BLaER1 treated with 17β-estradiol and CSF1 and Interleukin-3, amounts not matched to agents 10 nM and 100 nM (cell line): ENCODE measurements at regions not wholly inside any gene's neighbourhood (a gene's known extent, or its start where the extent isn't known, plus 50 kb on each side); places are given as distances from the start of the nearest gene placed in this dataset.
A peak's percentile ranks its signal among the peaks of the same experiment; 100 is the strongest.

Experiments used
- H3K27ac ChIP-seq, 11 experiments: shearing (Covaris generic); formaldehyde crosslinking; 2 replicates each; pipeline ENCODE4 v1.8.1; 2022
- H3K27me3 ChIP-seq, 11 experiments: shearing (Covaris generic); formaldehyde crosslinking; 2 replicates each; pipeline ENCODE4 v1.8.1; 2022
- H3K36me3 ChIP-seq, 11 experiments: shearing (Covaris generic); formaldehyde crosslinking; 2 replicates each; pipeline ENCODE4 v1.8.1; 2022
- H3K4me1 ChIP-seq, 10 experiments: shearing (Covaris generic); formaldehyde crosslinking; 2 replicates each; pipeline ENCODE4 v1.8.1; 2022
- H3K4me2 ChIP-seq, 11 experiments: shearing (Covaris generic); formaldehyde crosslinking; 2 replicates each; pipeline ENCODE4 v1.8.1; 2022
- H3K4me3 ChIP-seq, 10 experiments: shearing (Covaris generic); formaldehyde crosslinking; 2 replicates each; pipeline ENCODE4 v1.8.1; 2022
- H3K9ac ChIP-seq, 11 experiments: shearing (Covaris generic); formaldehyde crosslinking; 2 replicates each; pipeline ENCODE4 v1.8.1; 2022
- H3K9me3 ChIP-seq, 11 experiments: shearing (Covaris generic); formaldehyde crosslinking; replicated peaks in 1 of 11; 2 replicates each; pipeline ENCODE4 v1.8.1; 2022
- H4K20me1 ChIP-seq, 11 experiments: shearing (Covaris generic); formaldehyde crosslinking; 2 replicates each; pipeline ENCODE4 v1.8.1; 2022
- Cebpa-rat ChIP-seq, 11 experiments: shearing (Covaris generic); IDR thresholded peaks; 2 replicates each; pipeline ENCODE4 v1.8.1; 2022

- H3K27me3 ChIP-seq, result peaks cover 73 to 90% (median 79%) of the 10 kb centered on the region in 11 experiments
- H3K36me3 ChIP-seq, result no peaks in the 10 kb centered on the region
- no peak overlapping the region for H3K27ac ChIP-seq
- no peak for TF ChIP-seq Cebpa-rat (IDR thresholded peaks at IDR 0.05)
- no peak overlapping the region for H3K4me3 ChIP-seq
- H4K20me1 ChIP-seq, result no peaks in the 10 kb centered on the region; a peak in 1 of 22 replicates
- no peak overlapping the region for H3K9ac ChIP-seq
- H3K9me3 ChIP-seq, result peaks cover 8 to 30% (median 15%) of the 10 kb centered on the region in 11 experiments; a peak in 18 of 22 replicates
- H3K4me1 ChIP-seq, result peaks cover 0 to 16% (median 0%) of the 10 kb centered on the region in 10 experiments; a peak in 5 of 20 replicates
- peak overlapping the region in 1 of 11 experiments; percentile 3; a peak in 1 of 22 replicates for H3K4me2 ChIP-seq
These were observed 78.2 kb downstream of the MSL3 start for GRCh38 chrX:11836284-11836683.

GRCh38 chrX:11837437-11837836 is 79.4 kb downstream of the MSL3 start:
- Histone ChIP-seq H3K27ac (no peak overlapping the region), H3K4me3 (no peak overlapping the region), H4K20me1 (no peaks in the 10 kb centered on the region), H3K4me1 (peaks cover 0 to 16% (median 0%) of the 10 kb centered on the region in 10 experiments; a peak in 5 of 20 replicates), H3K27me3 (peaks cover 62 to 78% (median 68%) of the 10 kb centered on the region in 11 experiments), H3K36me3 (no peaks in the 10 kb centered on the region), H3K4me2 (peak overlapping the region in 4 of 11 experiments; percentile 2 to 24 (median 8); a peak in 4 of 22 replicates), H3K9me3 (peaks cover 6 to 20% (median 14%) of the 10 kb centered on the region in 11 experiments; a peak in 18 of 22 replicates), H3K9ac (no peak overlapping the region)
- no peak for TF ChIP-seq Cebpa-rat (IDR thresholded peaks at IDR 0.05)

DNA sequence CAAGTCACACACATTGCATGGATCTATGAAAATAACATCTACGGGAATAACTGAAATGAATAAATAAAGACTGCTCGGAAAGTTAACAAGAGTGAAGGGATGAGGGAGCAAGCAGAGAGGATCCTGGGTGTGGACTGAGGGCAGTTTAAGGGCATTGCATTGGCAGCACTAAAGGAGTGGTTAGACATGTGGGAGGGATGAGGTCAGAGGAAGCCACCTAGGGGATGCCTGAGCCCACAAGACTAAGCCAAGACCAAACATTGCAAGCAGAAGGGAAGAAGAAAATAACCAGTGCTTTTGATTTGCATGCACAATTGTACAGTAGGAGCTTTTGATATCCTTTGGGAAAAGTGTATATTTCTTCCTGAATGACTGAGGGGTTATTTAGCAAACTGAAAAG is 106.1 kb downstream of the MSL3 start:
- peaks cover 0 to 6% (median 0%) of the 10 kb centered on the region in 10 experiments; a peak in 2 of 20 replicates for H3K4me1 ChIP-seq
- H3K4me3 ChIP-seq, result no peak overlapping the region
- H3K9me3 ChIP-seq, result no peaks in the 10 kb centered on the region
- H3K27me3 ChIP-seq, result peaks cover 52 to 83% (median 75%) of the 10 kb centered on the region in 11 experiments; a peak in 21 of 22 replicates
- H3K36me3 ChIP-seq, result no peaks in the 10 kb centered on the region
- H3K9ac ChIP-seq, result no peak overlapping the region
- H3K4me2 ChIP-seq, result no peak overlapping the region
- no peak overlapping the region for H3K27ac ChIP-seq
- no peaks in the 10 kb centered on the region for H4K20me1 ChIP-seq
- no peak for TF ChIP-seq Cebpa-rat (IDR thresholded peaks at IDR 0.05)

DNA sequence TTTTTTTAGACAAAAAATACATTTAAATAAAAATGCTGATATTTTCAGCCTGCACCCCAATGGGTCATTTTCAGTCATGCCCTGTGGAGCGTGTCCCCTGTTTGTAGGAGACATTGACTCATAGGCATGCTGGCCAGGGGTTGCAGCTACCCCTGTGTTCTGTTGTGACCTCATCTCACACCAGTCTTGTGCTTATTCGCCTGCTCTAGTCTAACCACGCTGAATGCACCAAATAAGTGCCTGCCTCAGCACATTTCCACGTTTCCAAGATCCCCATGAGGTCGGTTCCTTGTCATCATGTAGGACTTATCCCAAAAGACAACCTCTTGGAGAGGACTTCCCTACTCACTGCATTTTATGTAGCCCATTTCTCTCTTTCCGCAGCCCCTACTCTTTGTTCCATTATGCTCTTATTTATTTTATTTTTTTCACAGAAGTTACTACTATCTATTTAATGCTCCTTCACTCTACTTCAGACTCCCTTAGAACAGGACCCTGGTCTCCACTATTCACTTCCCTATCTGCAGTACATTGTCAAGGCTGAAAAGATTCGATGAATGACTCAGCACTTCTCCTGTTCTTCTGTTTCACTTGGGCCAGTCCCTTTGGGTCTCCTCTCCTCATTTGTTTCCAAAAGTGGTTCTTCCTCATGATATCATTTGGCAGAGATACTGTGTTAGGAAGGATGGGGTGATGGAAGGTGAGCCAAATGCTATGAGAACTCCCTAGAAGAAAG is 109.7 kb downstream of the MSL3 start:
- Histone ChIP-seq H3K27ac (no peak overlapping the region), H3K9me3 (0 out of 22 replicates have a peak, but pooled peaks cover 0 to 4% (median 0%) of the 10 kb centered on the region in 11 experiments), H3K4me1 (peaks cover 0 to 14% (median 8%) of the 10 kb centered on the region in 10 experiments; a peak in 11 of 20 replicates), H3K27me3 (peaks cover 53 to 86% (median 81%) of the 10 kb centered on the region in 11 experiments; a peak in 21 of 22 replicates), H3K4me3 (no peak overlapping the region), H4K20me1 (no peaks in the 10 kb centered on the region), H3K36me3 (no peaks in the 10 kb centered on the region), H3K9ac (no peak overlapping the region), H3K4me2 (no peak overlapping the region; a peak in 1 of 22 replicates)
- no peak for TF ChIP-seq Cebpa-rat (IDR thresholded peaks at IDR 0.05)

DNA sequence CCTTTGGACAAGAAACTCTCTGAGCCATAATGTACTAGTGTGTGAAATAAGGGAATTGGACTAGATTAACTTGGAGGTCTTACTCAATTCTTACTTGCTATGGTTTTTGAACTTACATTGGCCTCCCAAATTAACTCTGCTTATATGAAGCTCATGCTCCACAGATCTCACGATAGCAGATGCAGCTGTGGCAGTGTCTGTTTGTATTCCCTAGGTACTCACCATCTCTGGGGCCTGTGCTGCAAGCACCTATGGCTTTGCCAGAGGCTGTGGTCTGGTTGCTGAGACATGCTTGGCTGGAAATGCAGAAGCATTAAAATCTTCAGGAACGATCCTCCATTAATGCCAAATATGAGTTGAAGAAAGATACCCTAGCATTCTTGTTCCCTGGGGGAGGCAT is 112.8 kb downstream of the MSL3 start:
- Histone ChIP-seq H3K4me2 (peak overlapping the region in 7 of 11 experiments; percentile 0 to 41 (median 30); a peak in 11 of 22 replicates), H3K36me3 (no peaks in the 10 kb centered on the region), H3K9me3 (0 out of 22 replicates have a peak, but pooled peaks cover 0 to 4% (median 0%) of the 10 kb centered on the region in 11 experiments), H3K9ac (no peak overlapping the region), H4K20me1 (no peaks in the 10 kb centered on the region), H3K27ac (peak overlapping the region in 3 of 11 experiments; percentile 13 to 62 (median 28); a peak in 3 of 22 replicates), H3K4me3 (no peak overlapping the region), H3K4me1 (peaks cover 0 to 14% (median 8%) of the 10 kb centered on the region in 10 experiments; a peak in 11 of 20 replicates), H3K27me3 (peaks cover 66 to 93% (median 89%) of the 10 kb centered on the region in 11 experiments)
- TF ChIP-seq Cebpa-rat (IDR thresholded peaks at IDR 0.05), result 0 out of 22 replicates have a peak, but pooled peaks of 1 of the 11 experiments have one; percentile 55

- H4K20me1 ChIP-seq, result no peaks in the 10 kb centered on the region
- no peak overlapping the region for H3K27ac ChIP-seq
- no peak overlapping the region for H3K9ac ChIP-seq
- H3K27me3 ChIP-seq, result peaks cover 89 to 100% (median 97%) of the 10 kb centered on the region in 11 experiments
- H3K4me2 ChIP-seq, result no peak overlapping the region
- H3K9me3 ChIP-seq, result peaks cover 0 to 5% (median 0%) of the 10 kb centered on the region in 11 experiments; a peak in 2 of 22 replicates
- TF ChIP-seq Cebpa-rat (IDR thresholded peaks at IDR 0.05), result no peak
- no peak overlapping the region for H3K4me3 ChIP-seq
- H3K36me3 ChIP-seq, result no peaks in the 10 kb centered on the region
- no peaks in the 10 kb centered on the region for H3K4me1 ChIP-seq
These were observed 123.6 kb downstream of the MSL3 start for GRCh38 chrX:11881485-11882170.

DNA sequence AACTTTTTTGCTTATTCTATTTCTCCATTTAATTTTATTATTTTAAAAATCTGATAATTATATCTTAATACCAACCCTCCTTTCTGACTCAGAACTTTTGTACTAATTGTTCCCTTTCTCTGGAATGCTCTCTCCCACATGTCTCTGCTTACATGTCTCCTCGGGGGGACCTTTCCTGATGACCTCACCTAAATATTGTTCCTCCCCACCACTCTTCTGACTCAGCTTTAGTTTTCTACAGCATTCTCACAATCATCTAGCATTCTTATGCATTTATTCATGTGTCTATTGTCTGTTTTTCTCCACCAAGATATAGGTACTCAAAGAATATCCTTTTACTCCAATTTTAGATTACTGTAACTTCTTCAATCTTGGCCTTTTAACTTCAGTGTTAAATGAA is 128.7 kb downstream of the MSL3 start:
- no peak overlapping the region for H3K4me3 ChIP-seq
- peaks cover 0 to 19% (median 3%) of the 10 kb centered on the region in 11 experiments; a peak in 7 of 22 replicates for H3K9me3 ChIP-seq
- TF ChIP-seq Cebpa-rat (IDR thresholded peaks at IDR 0.05), result no peak
- H3K9ac ChIP-seq, result no peak overlapping the region
- H3K4me2 ChIP-seq, result no peak overlapping the region
- peaks cover 84 to 100% (median 94%) of the 10 kb centered on the region in 11 experiments for H3K27me3 ChIP-seq
- peaks cover 0 to 6% (median 0%) of the 10 kb centered on the region in 11 experiments; a peak in 1 of 22 replicates for H4K20me1 ChIP-seq
- H3K27ac ChIP-seq, result no peak overlapping the region
- H3K36me3 ChIP-seq, result no peaks in the 10 kb centered on the region
- H3K4me1 ChIP-seq, result peaks cover 0 to 16% (median 8%) of the 10 kb centered on the region in 10 experiments; a peak in 11 of 20 replicates

GRCh38 chrX:11887175-11887574 is 129.1 kb downstream of the MSL3 start:
- H3K4me2 ChIP-seq, result no peak overlapping the region
- peaks cover 0 to 6% (median 0%) of the 10 kb centered on the region in 11 experiments; a peak in 1 of 22 replicates for H4K20me1 ChIP-seq
- H3K27ac ChIP-seq, result no peak overlapping the region
- peaks cover 84 to 100% (median 93%) of the 10 kb centered on the region in 11 experiments for H3K27me3 ChIP-seq
- peaks cover 0 to 19% (median 3%) of the 10 kb centered on the region in 11 experiments; a peak in 7 of 22 replicates for H3K9me3 ChIP-seq
- peaks cover 0 to 17% (median 8%) of the 10 kb centered on the region in 10 experiments; a peak in 11 of 20 replicates for H3K4me1 ChIP-seq
- no peaks in the 10 kb centered on the region for H3K36me3 ChIP-seq
- H3K9ac ChIP-seq, result no peak overlapping the region
- no peak for TF ChIP-seq Cebpa-rat (IDR thresholded peaks at IDR 0.05)
- no peak overlapping the region for H3K4me3 ChIP-seq
